OCI-LY3 (cell line): ENCODE measurements at regions not wholly inside any gene's neighbourhood (a gene's known extent, or its start where the extent isn't known, plus 50 kb on each side); places are given as distances from the start of the nearest gene placed in this dataset.

Experiments used
- CTCF ChIP-seq: fragments of 200-600, 300-600 bp; sonication (generic); IDR thresholded peaks from 2 replicates; pipeline ENCODE4 v1.5.1; 2014; ENCODE audit warnings: antibody characterized with exemption, low read length, low read depth
- EZH2phosphoT487 ChIP-seq: fragments of 200-600 bp; shearing (Covaris generic); IDR thresholded peaks from 2 replicates; pipeline ENCODE4 v1.6.1; 2018; ENCODE audit warnings: antibody characterized with exemption, mixed run types, low read depth

- TF ChIP-seq CTCF (no peak), EZH2phosphoT487 (no peak)
Measured at GRCh38 chr7:51689547-51689946, 372.9 kb upstream of the COBL start.
